SK-N-SH (cell line): ENCODE measurements at regions not wholly inside any gene's neighbourhood (a gene's known extent, or its start where the extent isn't known, plus 50 kb on each side); places are given as distances from the start of the nearest gene placed in this dataset.

Experiments used
- CTCF ChIA-PET: fragments of 300-600, 350-600 bp; formaldehyde crosslinking; extraction: SDS; loops from one replicate; lab custom pipeline; 2021; lab: Yijun Ruan, JAX
- POLR2A ChIA-PET: fragments of 350-600 bp; sonication (Branson Sonifier 250); formaldehyde crosslinking; extraction: SDS; loops from one replicate; lab custom pipeline; 2020; ENCODE audit warnings: antibody characterized with exemption, inconsistent platforms; lab: Yijun Ruan, JAX
- DNase-seq: peaks from one replicate; pipeline ENCODE4 v3.0.0; 2012
- H2AFZ ChIP-seq: fragments of 200-600 bp; sonication (generic); 2 replicates; pipeline ENCODE4 v1.8.1; 2016; ENCODE audit warnings: antibody characterized with exemption, mild to moderate bottlenecking, low read depth
- H3F3A ChIP-seq: fragments of 200-600 bp; sonication (generic); replicated peaks from 2 replicates; pipeline ENCODE3; 2016; ENCODE audit warnings: antibody characterized with exemption, mild to moderate bottlenecking; ENCODE audit not compliant: insufficient read depth
- H3K27ac ChIP-seq, 2 experiments: fragments of 200-500 bp in 1 of 2; fragments of 200-600 bp in 1 of 2; sonication (Bioruptor generic) in 1 of 2; sonication (generic), shearing (Covaris generic) in 1 of 2; 2 replicates each; pipeline versions ENCODE4 v1.5.1 to v1.6.1; 2014 to 2016; ENCODE audit warnings: low read depth in 2 of 2, inconsistent platforms in 1 of 2, low read length in 1 of 2, mild to moderate bottlenecking in 1 of 2, mixed read lengths in 1 of 2
- H3K27me3 ChIP-seq: fragments of 200-600 bp; sonication (generic), shearing (Covaris generic); 2 replicates; pipeline ENCODE4 v1.6.1; 2016; ENCODE audit warnings: mixed run types; ENCODE audit not compliant: insufficient read depth
- H3K36me3 ChIP-seq, 2 experiments: fragments of 200-500 bp in 1 of 2; fragments of 200-600 bp in 1 of 2; sonication (Bioruptor generic) in 1 of 2; sonication (generic) in 1 of 2; replicated peaks in 1 of 2; 2 replicates each; pipeline versions ENCODE3 to v1.5.1; 2014 to 2016; ENCODE audit warnings: low read length in 1 of 2, mild to moderate bottlenecking in 1 of 2; ENCODE audit not compliant: insufficient read depth in 2 of 2, control insufficient read depth in 1 of 2
- H3K4me1 ChIP-seq, 2 experiments: fragments of 200-500 bp in 1 of 2; fragments of 200-600 bp in 1 of 2; sonication (Bioruptor generic) in 1 of 2; sonication (generic), shearing (Covaris generic) in 1 of 2; 2 replicates each; pipeline versions ENCODE4 v1.5.1 to v1.6.1; 2014 to 2016; ENCODE audit warnings: low read depth in 1 of 2, low read length in 1 of 2, mixed run types in 1 of 2; ENCODE audit not compliant: insufficient read depth in 2 of 2, control insufficient read depth in 1 of 2
- H3K4me2 ChIP-seq: fragments of 200-600 bp; sonication (generic), shearing (Covaris generic); 2 replicates; pipeline ENCODE4 v1.6.1; 2017; ENCODE audit warnings: mixed run types
- H3K4me3 ChIP-seq, 2 experiments: fragments of 200-500 bp in 1 of 2; fragments of 200-600 bp in 1 of 2; sonication (Bioruptor generic) in 1 of 2; sonication (generic), shearing (Covaris generic) in 1 of 2; 2 replicates each; pipeline versions ENCODE4 v1.5.1 to v1.8.1; 2014 to 2016; ENCODE audit warnings: low read depth in 2 of 2, inconsistent platforms in 1 of 2, low read length in 1 of 2, mild to moderate bottlenecking in 1 of 2, mixed read lengths in 1 of 2, moderate library complexity in 1 of 2
- H3K79me2 ChIP-seq: fragments of 200-600 bp; sonication (generic); 2 replicates; pipeline ENCODE4 v1.8.1; 2017; ENCODE audit warnings: mild to moderate bottlenecking; ENCODE audit not compliant: insufficient read depth
- H3K9ac ChIP-seq: fragments of 200-600 bp; sonication (generic); 2 replicates; pipeline ENCODE4 v1.6.1; 2017; ENCODE audit warnings: mixed run types
- H3K9me2 ChIP-seq: fragments of 200-600 bp; sonication (generic); 2 replicates; pipeline ENCODE4 v1.6.1; 2017; ENCODE audit warnings: mixed run types
- H3K9me3 ChIP-seq: fragments of 200-600 bp; sonication (generic); 2 replicates; pipeline ENCODE4 v1.6.1; 2017; ENCODE audit warnings: mixed run types, mild to moderate bottlenecking, moderate library complexity
- H4K20me1 ChIP-seq: fragments of 200-600 bp; sonication (generic); 2 replicates; pipeline ENCODE4 v1.6.1; 2017; ENCODE audit warnings: mild to moderate bottlenecking, mixed run types; ENCODE audit not compliant: insufficient read depth
- CHD2 ChIP-seq: fragments of 150-350 bp; IDR thresholded peaks from 2 replicates; pipeline ENCODE4 v1.6.1; 2018; ENCODE audit warnings: low read length; ENCODE audit not compliant: partially characterized antibody
- EP300 ChIP-seq, 2 experiments: IDR thresholded peaks; 2 replicates each; pipeline versions ENCODE4 v1.4.0 to v1.6.1; 2012; ENCODE audit warnings: borderline replicate concordance in 1 of 2, low read depth in 1 of 2, low read length in 1 of 2
- EZH2phosphoT487 ChIP-seq: fragments of 200-600 bp; sonication (generic); IDR thresholded peaks from 2 replicates; pipeline ENCODE4 v1.6.1; 2017; ENCODE audit warnings: low read depth, mixed run types, mild to moderate bottlenecking, antibody characterized with exemption, moderate library complexity, borderline replicate concordance
- MAX ChIP-seq: IDR thresholded peaks from 2 replicates; pipeline ENCODE4 v1.4.0; 2012; ENCODE audit warnings: low read depth
- MEF2A ChIP-seq: IDR thresholded peaks from 2 replicates; pipeline ENCODE4 v1.4.0; 2012; ENCODE audit warnings: low read depth, borderline replicate concordance
- RAD21 ChIP-seq: IDR thresholded peaks from 2 replicates; pipeline ENCODE4 v1.6.1; 2012; ENCODE audit warnings: mild to moderate bottlenecking, low read length
- ZBTB33 ChIP-seq: IDR thresholded peaks from 2 replicates; pipeline ENCODE4 v1.4.0; 2012; ENCODE audit warnings: low read depth, borderline replicate concordance
- WGBS: methylation state at CpG from one replicate; pipeline ENCODE4 v1.1.6; 2017; ENCODE audit warnings: low lambda C conversion rate; 5-methylcytosine and 5-hydroxymethylcytosine counted together
- TF ChIP-seq, protein P1 (sequence below): fragments of 200-600 bp; sonication (generic); IDR thresholded peaks from 2 replicates; pipeline ENCODE4 v1.6.1; 2017; ENCODE audit warnings: antibody characterized with exemption, mild to moderate bottlenecking, moderate library complexity

- 92% methylated on average over 2 of the region's 5 CpGs for WGBS
- H2AFZ ChIP-seq = no peak overlapping the region
- no peaks in the 10 kb centered on the region; a peak in 1 of 4 replicates for H3K4me1 ChIP-seq
- no peaks in the 10 kb centered on the region for H4K20me1 ChIP-seq
- TF ChIP-seq EP300 (IDR thresholded peaks at IDR 0.05; ENCODE audit: borderline replicate concordance in 1 of 2, low read depth in 1 of 2, low read length in 1 of 2) (no peak), EZH2phosphoT487 (no peak)
- TF ChIP-seq, protein P1, sequence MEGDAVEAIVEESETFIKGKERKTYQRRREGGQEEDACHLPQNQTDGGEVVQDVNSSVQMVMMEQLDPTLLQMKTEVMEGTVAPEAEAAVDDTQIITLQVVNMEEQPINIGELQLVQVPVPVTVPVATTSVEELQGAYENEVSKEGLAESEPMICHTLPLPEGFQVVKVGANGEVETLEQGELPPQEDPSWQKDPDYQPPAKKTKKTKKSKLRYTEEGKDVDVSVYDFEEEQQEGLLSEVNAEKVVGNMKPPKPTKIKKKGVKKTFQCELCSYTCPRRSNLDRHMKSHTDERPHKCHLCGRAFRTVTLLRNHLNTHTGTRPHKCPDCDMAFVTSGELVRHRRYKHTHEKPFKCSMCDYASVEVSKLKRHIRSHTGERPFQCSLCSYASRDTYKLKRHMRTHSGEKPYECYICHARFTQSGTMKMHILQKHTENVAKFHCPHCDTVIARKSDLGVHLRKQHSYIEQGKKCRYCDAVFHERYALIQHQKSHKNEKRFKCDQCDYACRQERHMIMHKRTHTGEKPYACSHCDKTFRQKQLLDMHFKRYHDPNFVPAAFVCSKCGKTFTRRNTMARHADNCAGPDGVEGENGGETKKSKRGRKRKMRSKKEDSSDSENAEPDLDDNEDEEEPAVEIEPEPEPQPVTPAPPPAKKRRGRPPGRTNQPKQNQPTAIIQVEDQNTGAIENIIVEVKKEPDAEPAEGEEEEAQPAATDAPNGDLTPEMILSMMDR = no peak
- ChIA-PET CTCF (no interaction called here), POLR2A (interaction anchor here (0.9 kb wide), 1 partner anchor 9 kb away, joined by 4 read pairs; no protein-coding TSS in a partner anchor)
- no peaks in the 10 kb centered on the region for H3K79me2 ChIP-seq
- no peaks in the 10 kb centered on the region for H3K9me2 ChIP-seq
- H3K9me3 ChIP-seq = no peaks in the 10 kb centered on the region
- no peaks in the 10 kb centered on the region for H3K27me3 ChIP-seq
- no peak overlapping the region for H3K4me2 ChIP-seq
- H3K9ac ChIP-seq = no peak overlapping the region
- H3F3A ChIP-seq = no peaks in the 10 kb centered on the region
- no peak for DNase-seq
- H3K27ac ChIP-seq = no peak overlapping the region
- no peaks in the 10 kb centered on the region for H3K36me3 ChIP-seq
- no peak overlapping the region for H3K4me3 ChIP-seq
These were observed 87.8 kb upstream of the SPRY4 start for GRCh38 chr5:142412581-142412980.

DNA sequence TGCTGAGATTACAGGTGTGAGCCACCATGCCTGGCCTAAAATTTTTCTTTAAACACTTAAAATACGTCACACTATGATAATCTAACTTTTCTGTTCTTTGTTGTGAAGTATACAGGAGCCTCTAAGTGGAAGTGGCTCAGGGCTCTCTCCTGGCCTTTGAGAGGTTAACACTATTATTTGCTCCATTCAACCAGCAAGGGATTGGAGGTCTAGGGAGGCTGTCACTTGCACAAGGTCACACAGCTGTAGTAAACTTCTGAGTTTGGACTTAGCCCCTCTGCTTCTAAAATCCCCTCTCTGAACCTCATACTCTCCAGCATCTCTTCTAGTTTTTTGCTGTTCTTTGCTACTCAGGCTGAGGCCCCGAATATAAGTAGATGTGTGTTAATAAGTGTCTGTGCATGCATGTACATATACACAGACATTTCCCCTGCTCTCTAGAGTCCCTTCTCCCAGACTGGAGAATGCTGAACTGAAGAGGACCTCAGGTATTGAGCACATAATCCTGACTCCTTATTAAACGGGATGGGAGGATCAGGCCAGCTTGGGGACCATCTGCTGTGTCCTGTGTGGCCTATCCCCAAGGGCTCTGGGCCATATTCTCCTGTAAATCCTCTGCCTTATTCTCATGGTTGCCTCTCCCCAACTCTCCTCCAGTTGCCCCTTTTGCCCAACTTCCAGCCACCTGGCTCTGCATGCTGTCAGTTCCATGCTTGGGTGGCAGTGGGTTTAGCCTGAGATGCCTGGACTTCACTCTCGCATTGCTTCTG lies 87.0 kb upstream of the SPRY4 start:
- no peak for DNase-seq
- Histone ChIP-seq H3K9me2 (no peaks in the 10 kb centered on the region), H3K4me1 (no peaks in the 10 kb centered on the region; a peak in 1 of 4 replicates), H3K27ac (no peak overlapping the region), H3K9ac (no peak overlapping the region), H3K9me3 (no peaks in the 10 kb centered on the region), H3K79me2 (no peaks in the 10 kb centered on the region), H3K4me2 (no peak overlapping the region), H3K4me3 (no peak overlapping the region), H4K20me1 (no peaks in the 10 kb centered on the region), H3F3A (no peaks in the 10 kb centered on the region), H2AFZ (no peak overlapping the region), H3K27me3 (no peaks in the 10 kb centered on the region), H3K36me3 (no peaks in the 10 kb centered on the region)
- WGBS = 90% methylated on average over 4 of the region's 4 CpGs
- no peak for TF ChIP-seq RAD21
- CTCF ChIA-PET = no interaction called here
- POLR2A ChIA-PET = no interaction called here

DNA sequence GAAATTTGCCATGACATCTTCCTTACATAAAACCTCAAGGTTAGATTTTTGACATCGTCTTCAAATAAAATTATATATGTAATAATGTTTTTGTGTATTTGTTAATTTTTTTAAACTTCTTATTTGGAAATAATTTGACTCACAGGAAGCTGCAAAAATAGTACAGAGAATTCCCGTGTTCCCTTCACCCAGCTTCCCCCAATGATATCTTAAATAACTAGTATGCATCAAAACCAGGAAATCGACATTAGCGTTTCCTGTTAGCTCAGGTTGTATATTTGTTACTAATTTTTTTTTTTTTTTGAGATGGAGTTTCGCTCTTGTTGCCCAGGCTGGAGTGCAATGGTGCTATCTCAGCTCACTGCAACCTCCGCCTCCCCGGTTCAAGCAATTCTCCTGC lies 86.3 kb upstream of the SPRY4 start:
- no peak for DNase-seq
- Histone ChIP-seq H3F3A (no peaks in the 10 kb centered on the region), H3K4me3 (no peak overlapping the region), H3K9me2 (no peaks in the 10 kb centered on the region), H3K79me2 (no peaks in the 10 kb centered on the region), H3K9ac (no peak overlapping the region), H3K36me3 (no peaks in the 10 kb centered on the region), H3K4me1 (no peaks in the 10 kb centered on the region; a peak in 1 of 4 replicates), H3K27me3 (no peaks in the 10 kb centered on the region), H4K20me1 (no peaks in the 10 kb centered on the region), H2AFZ (no peak overlapping the region), H3K9me3 (no peaks in the 10 kb centered on the region), H3K4me2 (no peak overlapping the region), H3K27ac (no peak overlapping the region)
- ChIA-PET CTCF (no interaction called here), POLR2A (no interaction called here)
- 95% methylated on average over 7 of the region's 7 CpGs for WGBS
- TF ChIP-seq CHD2 = no peak
- no peak for TF ChIP-seq ZBTB33
- TF ChIP-seq MEF2A = no peak
- TF ChIP-seq, protein P1 = no peak
- no peak for TF ChIP-seq MAX
